C4-2B (cell line): ENCODE measurements at regions not wholly inside any gene's neighbourhood (a gene's known extent, or its start where the extent isn't known, plus 50 kb on each side); places are given as distances from the start of the nearest gene placed in this dataset.

Source experiments
- H3K27ac ChIP-seq: fragments of 450-650 bp; 2 replicates; pipeline ENCODE4 v1.5.1; 2017
- CTCF ChIP-seq: fragments of 450-650 bp; conservative IDR thresholded peaks from 2 replicates; pipeline ENCODE4 v1.5.1; 2017; ENCODE audit warnings: mild to moderate bottlenecking
- ZFX ChIP-seq: fragments of 450-650 bp; IDR thresholded peaks from 2 replicates; pipeline ENCODE4 v1.6.1; 2017

- TF ChIP-seq ZFX (no peak), CTCF (peak; percentile 48)
- no peak overlapping the region for H3K27ac ChIP-seq
Observed at GRCh38 chr19:22545751-22546150, 88.4 kb upstream of the ZNF492 start.

GRCh38 chr19:22533761-22534160 lies 100.4 kb upstream of the ZNF492 start:
- TF ChIP-seq ZFX, result no peak
- TF ChIP-seq CTCF, result no peak

GRCh38 chr19:22532388-22533300 lies 101.5 kb upstream of the ZNF492 start:
- TF ChIP-seq CTCF, result no peak
- TF ChIP-seq ZFX, result no peak
- H3K27ac ChIP-seq, result no peak overlapping the region

More at GRCh38 chr19:22533761-22534160, 100.4 kb upstream of the ZNF492 start:
- H3K27ac ChIP-seq, result no peak overlapping the region

- TF ChIP-seq CTCF (no peak), ZFX (no peak)
Observed at GRCh38 chr19:22530042-22530441, 104.1 kb upstream of the ZNF492 start.

GRCh38 chr19:22528956-22529355 lies 105.2 kb upstream of the ZNF492 start:
- no peak overlapping the region for H3K27ac ChIP-seq
- TF ChIP-seq ZFX (no peak), CTCF (no peak)

More at GRCh38 chr19:22530042-22530441, 104.1 kb upstream of the ZNF492 start:
- H3K27ac ChIP-seq, result no peak overlapping the region

- H3K27ac ChIP-seq, result no peak overlapping the region
- no peak for TF ChIP-seq CTCF
- TF ChIP-seq ZFX, result no peak
Observed at GRCh38 chr19:22527554-22527953, 105.4 kb upstream of the ZNF98 start.

GRCh38 chr19:22526661-22527272 lies 104.6 kb upstream of the ZNF98 start:
- TF ChIP-seq ZFX, result no peak
- no peak for TF ChIP-seq CTCF
- no peak overlapping the region for H3K27ac ChIP-seq
